ENCODE measurements at regions not wholly inside any gene's neighbourhood (a gene's known extent, or its start where the extent isn't known, plus 50 kb on each side); places are given as distances from the start of the nearest gene placed in this dataset.

DNA sequence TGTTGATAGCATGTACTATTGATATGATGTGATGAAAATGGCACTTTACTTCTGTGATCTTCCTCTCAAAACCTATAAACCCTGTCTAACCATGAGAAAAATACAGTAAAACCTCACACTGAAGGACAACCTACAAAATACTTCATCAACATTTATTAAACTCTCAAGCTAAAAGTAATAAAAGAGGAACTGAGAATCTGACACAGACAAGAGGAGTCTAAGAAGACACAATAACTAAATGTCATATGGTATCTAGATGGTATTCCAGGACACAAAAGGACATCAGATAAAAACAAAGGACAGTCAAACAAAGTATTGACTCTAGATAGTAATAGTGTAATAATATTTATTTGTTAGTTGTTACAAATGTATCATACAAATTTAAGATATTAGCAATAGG is 655.3 kb downstream of the SH3BGRL start:
- DNase-seq (ENCODE audit: low read depth in 1 of 2, low spot score in 1 of 2): no peak
- Histone ChIP-seq H3K4me3 (no peak overlapping the region), H3K27ac (no peak overlapping the region), H3K36me3 (no peaks in the 10 kb centered on the region), H3K9me3 (ENCODE audit: low read depth) (no peaks in the 10 kb centered on the region), H3K4me1 (ENCODE audit: low read depth) (no peaks in the 10 kb centered on the region), H3K27me3 (no peaks in the 10 kb centered on the region)
- TF ChIP-seq, protein P1, sequence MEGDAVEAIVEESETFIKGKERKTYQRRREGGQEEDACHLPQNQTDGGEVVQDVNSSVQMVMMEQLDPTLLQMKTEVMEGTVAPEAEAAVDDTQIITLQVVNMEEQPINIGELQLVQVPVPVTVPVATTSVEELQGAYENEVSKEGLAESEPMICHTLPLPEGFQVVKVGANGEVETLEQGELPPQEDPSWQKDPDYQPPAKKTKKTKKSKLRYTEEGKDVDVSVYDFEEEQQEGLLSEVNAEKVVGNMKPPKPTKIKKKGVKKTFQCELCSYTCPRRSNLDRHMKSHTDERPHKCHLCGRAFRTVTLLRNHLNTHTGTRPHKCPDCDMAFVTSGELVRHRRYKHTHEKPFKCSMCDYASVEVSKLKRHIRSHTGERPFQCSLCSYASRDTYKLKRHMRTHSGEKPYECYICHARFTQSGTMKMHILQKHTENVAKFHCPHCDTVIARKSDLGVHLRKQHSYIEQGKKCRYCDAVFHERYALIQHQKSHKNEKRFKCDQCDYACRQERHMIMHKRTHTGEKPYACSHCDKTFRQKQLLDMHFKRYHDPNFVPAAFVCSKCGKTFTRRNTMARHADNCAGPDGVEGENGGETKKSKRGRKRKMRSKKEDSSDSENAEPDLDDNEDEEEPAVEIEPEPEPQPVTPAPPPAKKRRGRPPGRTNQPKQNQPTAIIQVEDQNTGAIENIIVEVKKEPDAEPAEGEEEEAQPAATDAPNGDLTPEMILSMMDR (IDR thresholded peaks at IDR 0.05; ENCODE audit: low read depth, low read length): no peak

DNA sequence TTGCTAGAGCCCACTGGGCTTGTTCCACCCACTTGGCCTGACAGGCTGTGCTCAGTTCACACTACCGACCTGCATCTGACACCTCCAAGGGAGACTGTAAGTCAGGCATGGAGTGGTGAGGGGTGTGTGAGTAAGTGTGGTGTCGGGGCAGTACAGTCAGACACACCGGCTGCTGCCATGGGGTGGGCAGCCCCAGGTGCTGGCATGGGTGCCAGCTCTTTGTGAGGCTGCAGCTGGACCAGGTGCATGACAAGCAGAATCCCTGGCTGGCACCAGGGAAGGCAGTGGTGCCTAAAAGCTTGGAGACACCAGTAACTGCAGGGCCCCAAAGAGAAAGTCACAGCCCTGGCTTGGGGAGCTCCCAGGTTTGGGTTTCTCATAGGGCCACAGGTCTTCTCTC is 665.0 kb downstream of the SH3BGRL start:
- TF ChIP-seq, protein P1 (IDR thresholded peaks at IDR 0.05; ENCODE audit: low read depth, low read length): no peak
- H3K4me3 ChIP-seq: no peak overlapping the region
- H3K9me3 ChIP-seq (ENCODE audit: low read depth): no peaks in the 10 kb centered on the region
- H3K27ac ChIP-seq: no peak overlapping the region
- H3K36me3 ChIP-seq: no peaks in the 10 kb centered on the region
- no peak for DNase-seq (ENCODE audit: low read depth in 1 of 2, low spot score in 1 of 2)
- H3K27me3 ChIP-seq: no peaks in the 10 kb centered on the region
- H3K4me1 ChIP-seq (ENCODE audit: low read depth): no peaks in the 10 kb centered on the region

DNA sequence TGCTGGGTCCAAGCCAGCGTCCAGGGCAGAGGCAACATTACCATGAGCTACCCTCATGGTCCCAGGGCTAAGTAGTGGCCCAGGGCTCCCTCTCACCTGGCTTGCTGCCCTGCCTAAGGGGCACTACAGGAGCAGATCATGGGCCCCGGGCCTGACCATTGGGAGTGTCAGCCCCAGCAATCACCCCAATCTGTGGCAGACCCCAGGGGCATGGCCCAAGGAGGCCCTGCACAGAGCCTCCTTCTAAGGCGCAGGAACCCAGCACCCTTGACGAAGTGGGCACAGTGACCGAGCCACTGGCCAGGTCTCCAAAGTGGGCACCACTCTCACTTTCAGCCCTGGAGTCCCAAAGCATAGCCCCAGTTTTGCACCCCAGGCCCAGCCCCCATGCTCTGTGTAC is 667.1 kb downstream of the SH3BGRL start:
- no peak for DNase-seq (ENCODE audit: low read depth in 1 of 2, low spot score in 1 of 2)
- no peaks in the 10 kb centered on the region for H3K4me1 ChIP-seq (ENCODE audit: low read depth)
- H3K27me3 ChIP-seq: no peaks in the 10 kb centered on the region
- H3K4me3 ChIP-seq: no peak overlapping the region
- TF ChIP-seq, protein P1 (IDR thresholded peaks at IDR 0.05; ENCODE audit: low read depth, low read length): no peak
- H3K36me3 ChIP-seq: no peaks in the 10 kb centered on the region
- no peak overlapping the region for H3K27ac ChIP-seq
- H3K9me3 ChIP-seq (ENCODE audit: low read depth): no peaks in the 10 kb centered on the region

DNA sequence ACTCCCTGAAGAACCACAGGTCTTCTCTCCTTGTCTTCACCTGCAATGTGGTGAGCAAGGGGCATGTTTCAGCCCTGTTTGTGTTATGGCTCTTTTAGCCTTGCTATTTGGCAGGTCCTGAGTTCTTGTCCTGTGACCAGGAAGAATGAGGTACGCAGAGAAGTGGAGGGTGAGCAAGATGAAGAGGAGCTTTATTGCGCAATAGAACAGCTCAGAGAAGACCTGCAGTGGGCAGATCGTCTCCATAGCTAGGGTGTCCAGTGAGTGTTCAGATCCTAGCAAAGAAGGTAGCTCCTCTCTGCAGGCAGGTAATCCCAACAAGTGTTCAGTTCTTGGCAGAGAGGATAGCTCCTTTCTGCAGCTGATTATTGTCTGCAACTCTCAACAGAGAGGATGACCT is 672.9 kb downstream of the SH3BGRL start:
- DNase-seq (ENCODE audit: low read depth in 1 of 2, low spot score in 1 of 2): no peak
- H3K27ac ChIP-seq: no peak overlapping the region
- H3K4me1 ChIP-seq (ENCODE audit: low read depth): no peaks in the 10 kb centered on the region
- H3K27me3 ChIP-seq: no peaks in the 10 kb centered on the region
- no peaks in the 10 kb centered on the region for H3K9me3 ChIP-seq (ENCODE audit: low read depth)
- no peak overlapping the region for H3K4me3 ChIP-seq
- TF ChIP-seq, protein P1 (IDR thresholded peaks at IDR 0.05; ENCODE audit: low read depth, low read length): no peak
- no peaks in the 10 kb centered on the region for H3K36me3 ChIP-seq

DNA sequence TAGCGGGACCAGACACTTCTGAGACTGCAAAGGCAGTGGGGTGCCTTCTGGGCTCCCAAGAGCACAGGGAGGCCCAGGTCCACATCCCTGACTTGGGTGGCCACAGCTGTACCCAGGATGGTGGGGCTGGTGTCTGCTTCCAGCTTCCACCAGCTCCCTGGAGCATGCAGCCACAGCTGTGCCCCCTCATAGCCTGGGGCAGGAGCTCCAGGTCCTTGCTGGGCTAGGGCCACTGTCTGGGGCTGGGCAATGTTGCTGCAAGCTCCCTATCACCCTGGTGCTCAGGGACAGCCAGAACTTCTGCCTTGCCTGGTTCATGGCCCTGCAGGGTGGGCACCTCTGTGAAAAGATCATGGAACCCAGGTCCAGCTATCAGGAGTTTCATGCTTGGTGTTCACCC is 673.9 kb downstream of the SH3BGRL start:
- H3K27me3 ChIP-seq: no peaks in the 10 kb centered on the region
- H3K4me3 ChIP-seq: no peak overlapping the region
- no peak overlapping the region for H3K27ac ChIP-seq
- H3K36me3 ChIP-seq: no peaks in the 10 kb centered on the region
- no peak for DNase-seq (ENCODE audit: low read depth in 1 of 2, low spot score in 1 of 2)
- TF ChIP-seq, protein P1 (IDR thresholded peaks at IDR 0.05; ENCODE audit: low read depth, low read length): no peak
- no peaks in the 10 kb centered on the region for H3K9me3 ChIP-seq (ENCODE audit: low read depth)
- no peaks in the 10 kb centered on the region for H3K4me1 ChIP-seq (ENCODE audit: low read depth)

DNA sequence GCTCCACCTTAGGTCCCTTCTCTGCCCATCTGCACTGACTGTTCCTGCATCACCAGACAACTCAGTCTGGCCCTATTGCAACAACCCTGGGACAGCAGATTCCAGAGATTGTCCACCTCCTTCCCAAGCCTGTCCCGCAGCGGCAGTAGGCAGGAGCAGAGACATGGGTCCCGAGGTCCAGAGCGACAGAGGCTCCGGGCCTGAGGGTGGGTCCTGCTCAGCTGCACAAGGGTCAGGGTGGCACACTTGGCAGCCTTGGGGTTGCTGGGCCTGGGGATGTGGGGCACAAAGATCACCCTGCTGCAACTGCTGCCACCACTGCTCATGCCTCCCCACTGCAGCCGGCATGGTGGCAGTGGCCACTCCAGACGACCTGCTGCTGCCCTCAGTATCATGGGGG is 674.5 kb downstream of the SH3BGRL start:
- Histone ChIP-seq H3K4me3 (no peak overlapping the region), H3K9me3 (ENCODE audit: low read depth) (no peaks in the 10 kb centered on the region), H3K27me3 (no peaks in the 10 kb centered on the region), H3K36me3 (no peaks in the 10 kb centered on the region), H3K4me1 (ENCODE audit: low read depth) (no peaks in the 10 kb centered on the region), H3K27ac (no peak overlapping the region)
- DNase-seq (ENCODE audit: low read depth in 1 of 2, low spot score in 1 of 2): no peak
- TF ChIP-seq, protein P1 (IDR thresholded peaks at IDR 0.05; ENCODE audit: low read depth, low read length): no peak

Data from cardiac muscle cell (in vitro differentiated cells and primary cell).